GM12878 (cell line): ENCODE measurements at regions not wholly inside any gene's neighbourhood (a gene's known extent, or its start where the extent isn't known, plus 50 kb on each side); places are given as distances from the start of the nearest gene placed in this dataset.
"Not testable (repeated sequence)": the region's sequence is repeated elsewhere in the genome, so short reads cannot be mapped to it uniquely, and the experiment has no call there.

Experiments
- CREB1 ChIP-seq: IDR thresholded peaks from 2 replicates; pipeline ENCODE4 v1.6.1; 2012; ENCODE audit warnings: low read depth, mild to moderate bottlenecking, inconsistent platforms
- MTA2 ChIP-seq: fragments of 450-650 bp; IDR thresholded peaks from 2 replicates; pipeline ENCODE4 v1.6.1; 2016; ENCODE audit warnings: low read depth, mild to moderate bottlenecking, moderate library complexity
- ZNF274 ChIP-seq: IDR thresholded peaks from one replicate; pipeline ENCODE4 v1.8.0; 2011; ENCODE audit not compliant: insufficient read length, insufficient read depth

- not testable (repeated sequence) for TF ChIP-seq MTA2, CREB1, ZNF274
Measured at GRCh38 chr5:28596707-28597106, 1558.3 kb upstream of the CDH9 start.
